ENCODE measurements at regions not wholly inside any gene's neighbourhood (a gene's known extent, or its start where the extent isn't known, plus 50 kb on each side); places are given as distances from the start of the nearest gene placed in this dataset.

DNA sequence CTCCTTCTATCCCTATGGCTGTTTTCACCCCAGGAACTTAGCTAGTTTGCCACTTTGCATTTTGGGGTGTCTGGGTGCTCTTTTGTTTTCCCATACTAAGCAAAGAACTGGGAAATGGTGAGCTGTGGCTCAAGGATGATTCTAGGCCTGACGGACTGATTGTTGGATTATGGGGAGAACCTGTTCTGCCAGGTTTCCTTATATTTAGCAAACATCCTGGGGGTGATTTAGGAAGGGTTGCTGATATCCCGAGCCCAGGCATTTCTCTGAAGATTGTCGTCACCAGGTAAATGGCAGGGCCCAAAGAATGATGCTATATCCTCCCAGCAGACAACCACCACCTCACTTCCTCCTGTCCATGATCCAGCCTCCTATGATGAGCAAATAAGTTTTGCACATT lies 72.1 kb upstream of the GRB10 start:
- no peak for ATAC-seq
- no peaks in the 10 kb centered on the region for H3K36me3 ChIP-seq
- H3K27me3 ChIP-seq: no peaks in the 10 kb centered on the region
- H3K4me1 ChIP-seq: peaks cover 0 to 6% (median 0%) of the 10 kb centered on the region in 3 donors
- H3K9me3 ChIP-seq: no peaks in the 10 kb centered on the region
- DNase-seq: no peak
- intact Hi-C loops (cut with DNase I): no loop called here
- no peak for TF ChIP-seq CTCF (IDR thresholded peaks at IDR 0.05)
- no peak overlapping the region for H3K27ac ChIP-seq
- H3K4me3 ChIP-seq: no peak overlapping the region
- FAIRE-seq: no peak
- 44 to 49% methylated on average over 3 of the region's 3 CpGs for WGBS, 2 donors

DNA sequence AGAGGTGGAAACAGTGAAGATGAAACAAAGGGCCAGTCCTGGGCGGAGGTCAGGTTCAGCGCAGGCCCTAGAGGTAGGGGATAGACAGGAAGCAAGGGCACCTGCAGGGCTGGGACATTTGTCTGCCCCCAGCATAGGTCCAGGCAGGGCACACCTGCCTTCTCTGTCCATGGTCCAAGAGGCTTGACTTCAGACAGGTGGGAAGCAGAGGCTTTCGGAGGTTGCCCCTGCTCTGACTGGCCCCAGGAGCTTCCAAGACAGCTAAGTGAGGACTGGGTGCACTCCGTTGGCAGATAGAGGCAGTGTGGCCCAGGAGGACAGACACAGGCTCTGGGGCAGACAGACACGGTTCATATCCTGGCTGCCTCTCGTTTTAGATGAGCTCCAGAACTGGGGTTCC lies 71.6 kb upstream of the GRB10 start:
- no peak for TF ChIP-seq CTCF (IDR thresholded peaks at IDR 0.05)
- H3K36me3 ChIP-seq: no peaks in the 10 kb centered on the region
- intact Hi-C loops (cut with DNase I): no loop called here
- H3K4me3 ChIP-seq: no peak overlapping the region
- WGBS, 2 donors: 93 to 94% methylated on average over 6 of the region's 6 CpGs
- H3K27ac ChIP-seq: no peak overlapping the region
- no peaks in the 10 kb centered on the region for H3K9me3 ChIP-seq
- peaks cover 0 to 6% (median 0%) of the 10 kb centered on the region in 3 donors for H3K4me1 ChIP-seq
- FAIRE-seq (no peak), DNase-seq (no peak), ATAC-seq (no peak)
- H3K27me3 ChIP-seq: no peaks in the 10 kb centered on the region

DNA sequence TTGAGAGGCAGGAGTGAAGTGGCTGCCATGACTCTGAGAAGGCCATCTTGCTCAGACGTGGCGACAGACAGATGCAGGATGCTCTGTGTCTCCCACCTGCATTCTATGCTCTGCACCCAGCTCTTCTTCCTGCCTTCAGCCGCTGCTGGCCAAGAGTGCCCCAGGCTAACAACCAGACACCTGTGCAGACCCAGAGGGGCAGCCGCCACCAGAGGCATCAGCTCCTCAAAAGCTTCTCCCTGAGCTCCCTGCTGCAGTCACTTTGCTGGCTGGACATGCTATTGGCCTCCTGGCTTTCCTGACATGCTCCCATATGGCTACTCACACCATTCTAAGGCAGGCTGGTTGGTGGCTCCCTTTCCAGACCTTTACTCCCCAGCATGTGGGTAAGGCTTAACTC lies 70.6 kb upstream of the GRB10 start:
- peaks cover 0 to 6% (median 0%) of the 10 kb centered on the region in 3 donors for H3K4me1 ChIP-seq
- intact Hi-C loops (cut with DNase I): no loop called here
- no peak overlapping the region for H3K4me3 ChIP-seq
- ATAC-seq (no peak), DNase-seq (no peak), FAIRE-seq (no peak)
- H3K36me3 ChIP-seq: no peaks in the 10 kb centered on the region
- no peak for TF ChIP-seq CTCF (IDR thresholded peaks at IDR 0.05)
- 81 to 96% methylated on average over 4 of the region's 4 CpGs for WGBS, 2 donors
- no peaks in the 10 kb centered on the region for H3K9me3 ChIP-seq
- H3K27me3 ChIP-seq: no peaks in the 10 kb centered on the region
- H3K27ac ChIP-seq: no peak overlapping the region

DNA sequence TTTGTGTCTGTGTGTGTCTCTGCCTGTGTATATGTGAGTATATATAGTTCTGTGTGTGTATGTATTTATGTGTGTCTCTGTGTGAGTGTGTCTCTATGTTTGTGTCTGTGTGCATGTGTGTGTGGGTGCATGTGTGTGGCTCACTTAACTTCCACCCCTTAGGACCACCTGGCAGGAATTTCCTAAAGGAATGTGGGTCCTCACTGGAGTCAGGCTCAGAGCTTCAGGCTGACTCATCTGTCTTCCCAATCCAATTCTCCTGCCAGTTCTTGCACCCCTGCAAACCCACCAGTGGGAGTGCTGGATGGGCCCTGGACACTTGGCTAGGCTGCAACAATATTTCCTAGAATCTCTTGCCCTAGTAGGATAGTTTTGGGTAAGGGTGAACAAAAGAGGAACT lies 70.2 kb upstream of the GRB10 start:
- intact Hi-C loops (cut with DNase I): no loop called here
- H3K4me3 ChIP-seq: no peak overlapping the region
- no peak for DNase-seq
- no peak for ATAC-seq
- H3K4me1 ChIP-seq: peaks cover 0 to 3% (median 0%) of the 10 kb centered on the region in 3 donors
- no peak for FAIRE-seq
- no peak for TF ChIP-seq CTCF (IDR thresholded peaks at IDR 0.05)
- H3K27ac ChIP-seq: no peak overlapping the region
- H3K9me3 ChIP-seq: no peaks in the 10 kb centered on the region
- H3K27me3 ChIP-seq: no peaks in the 10 kb centered on the region
- no peaks in the 10 kb centered on the region for H3K36me3 ChIP-seq

GRCh38 chr7:50851891-50852290 lies 69.2 kb upstream of the GRB10 start:
- DNase-seq (no peak), ATAC-seq (no peak), FAIRE-seq (no peak)
- H3K4me1 ChIP-seq: no peaks in the 10 kb centered on the region
- no peaks in the 10 kb centered on the region for H3K36me3 ChIP-seq
- 76 to 86% methylated on average over 6 of the region's 6 CpGs for WGBS, 2 donors
- no peaks in the 10 kb centered on the region for H3K9me3 ChIP-seq
- TF ChIP-seq CTCF (IDR thresholded peaks at IDR 0.05): no peak
- H3K4me3 ChIP-seq: no peak overlapping the region
- intact Hi-C loops (cut with DNase I): no loop called here
- H3K27ac ChIP-seq: no peak overlapping the region
- H3K27me3 ChIP-seq: no peaks in the 10 kb centered on the region
